ENCODE measurements at regions not wholly inside any gene's neighbourhood (a gene's known extent, or its start where the extent isn't known, plus 50 kb on each side); places are given as distances from the start of the nearest gene placed in this dataset.

DNA sequence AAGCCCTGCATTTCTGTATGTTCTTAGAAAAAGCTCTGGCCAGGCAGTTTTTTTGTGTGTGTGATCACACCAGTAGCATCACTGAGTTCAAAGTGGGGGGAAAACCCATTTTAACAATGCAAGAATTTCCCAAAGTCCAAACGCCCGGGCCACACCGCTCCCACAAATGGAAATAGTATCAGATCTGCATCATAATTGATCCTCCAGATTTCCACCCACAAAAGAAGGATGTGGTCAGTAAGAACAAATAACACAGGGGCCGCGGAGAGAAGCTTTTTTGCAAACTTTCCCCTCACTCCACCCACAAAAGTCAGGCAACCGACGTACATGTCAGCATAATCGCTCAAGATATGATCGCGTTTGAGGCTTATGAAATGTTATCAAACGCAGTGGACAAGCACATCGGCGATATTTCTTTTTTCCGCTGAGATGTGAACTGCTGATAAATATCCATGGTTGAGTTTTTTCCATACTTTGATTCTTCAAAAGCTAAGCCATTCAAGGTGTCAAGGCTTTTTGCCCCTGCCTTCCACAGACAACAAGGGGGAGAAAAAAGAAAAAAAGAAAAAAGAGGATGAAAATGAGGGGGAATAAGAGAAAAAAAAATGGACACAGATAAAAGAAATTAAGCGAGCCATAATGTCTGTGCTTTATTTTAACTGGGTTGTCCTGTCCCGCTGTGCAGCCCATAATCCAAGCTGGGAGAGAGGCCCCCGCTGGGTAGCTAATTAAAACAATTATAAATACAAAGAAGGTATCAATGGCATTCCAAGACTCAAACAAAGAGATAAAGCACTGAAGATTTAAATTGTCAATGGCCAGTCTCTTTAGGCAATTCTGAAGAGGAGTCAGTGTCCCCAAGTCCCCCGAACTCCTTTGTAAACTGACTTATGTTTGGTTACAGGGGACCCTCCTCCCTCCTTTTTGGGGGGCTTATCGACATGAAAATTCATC, 143.5 kb downstream of the ZFP64 start:
- TF ChIP-seq, protein P1, sequence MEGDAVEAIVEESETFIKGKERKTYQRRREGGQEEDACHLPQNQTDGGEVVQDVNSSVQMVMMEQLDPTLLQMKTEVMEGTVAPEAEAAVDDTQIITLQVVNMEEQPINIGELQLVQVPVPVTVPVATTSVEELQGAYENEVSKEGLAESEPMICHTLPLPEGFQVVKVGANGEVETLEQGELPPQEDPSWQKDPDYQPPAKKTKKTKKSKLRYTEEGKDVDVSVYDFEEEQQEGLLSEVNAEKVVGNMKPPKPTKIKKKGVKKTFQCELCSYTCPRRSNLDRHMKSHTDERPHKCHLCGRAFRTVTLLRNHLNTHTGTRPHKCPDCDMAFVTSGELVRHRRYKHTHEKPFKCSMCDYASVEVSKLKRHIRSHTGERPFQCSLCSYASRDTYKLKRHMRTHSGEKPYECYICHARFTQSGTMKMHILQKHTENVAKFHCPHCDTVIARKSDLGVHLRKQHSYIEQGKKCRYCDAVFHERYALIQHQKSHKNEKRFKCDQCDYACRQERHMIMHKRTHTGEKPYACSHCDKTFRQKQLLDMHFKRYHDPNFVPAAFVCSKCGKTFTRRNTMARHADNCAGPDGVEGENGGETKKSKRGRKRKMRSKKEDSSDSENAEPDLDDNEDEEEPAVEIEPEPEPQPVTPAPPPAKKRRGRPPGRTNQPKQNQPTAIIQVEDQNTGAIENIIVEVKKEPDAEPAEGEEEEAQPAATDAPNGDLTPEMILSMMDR (conservative IDR thresholded peaks at IDR 0.05; ENCODE audit: low read length) = no peak
- TF ChIP-seq EZH2phosphoT487 (IDR thresholded peaks at IDR 0.05; ENCODE audit: borderline replicate concordance) = no peak
